RCC 7860 (cell line): ENCODE measurements at regions not wholly inside any gene's neighbourhood (a gene's known extent, or its start where the extent isn't known, plus 50 kb on each side); places are given as distances from the start of the nearest gene placed in this dataset.
"Not testable (repeated sequence)": the region's sequence is repeated elsewhere in the genome, so short reads cannot be mapped to it uniquely, and the experiment has no call there.

ENCODE experiments used
- DNase-seq: peaks from one replicate; pipeline ENCODE4 v3.0.0-alpha.2; 2015; ENCODE audit warnings: low spot score
- FAIRE-seq: peaks from 2 replicates; lab custom pipeline; 2012; peaks lifted over from hg19 to GRCh38; lab: Jason Lieb, UNC

- no peak for DNase-seq
- FAIRE-seq = no peak
These were observed 1144.8 kb downstream of the AACS start for GRCh38 chr12:126210026-126210425.

- DNase-seq (no peak), FAIRE-seq (no peak)
These were observed 1145.2 kb downstream of the AACS start for GRCh38 chr12:126210448-126210847.

- FAIRE-seq (no peak), DNase-seq (no peak)
These were observed 1147.6 kb downstream of the AACS start for GRCh38 chr12:126212824-126213223.

GRCh38 chr12:126218697-126219096 lies 1153.5 kb downstream of the AACS start:
- FAIRE-seq = no peak
- DNase-seq = no peak

GRCh38 chr12:126219139-126219538 lies 1153.9 kb downstream of the AACS start:
- DNase-seq = no peak
- no peak for FAIRE-seq

- DNase-seq (peak; percentile 6), FAIRE-seq (no peak)
These were observed 1154.5 kb downstream of the AACS start for GRCh38 chr12:126219654-126220279.

GRCh38 chr12:126224032-126224431 lies 1158.8 kb downstream of the AACS start:
- FAIRE-seq (no peak), DNase-seq (no peak)

- FAIRE-seq = no peak
- no peak for DNase-seq
These were observed 1163.7 kb downstream of the AACS start for GRCh38 chr12:126228936-126229335.

GRCh38 chr12:126232711-126233110 lies 1167.5 kb downstream of the AACS start:
- DNase-seq = no peak
- FAIRE-seq = no peak

GRCh38 chr12:126233625-126234024 lies 1168.4 kb downstream of the AACS start:
- DNase-seq (no peak), FAIRE-seq (no peak)

- FAIRE-seq (no peak), DNase-seq (no peak)
These were observed 1178.7 kb downstream of the AACS start for GRCh38 chr12:126243814-126244440.

GRCh38 chr12:126247936-126248335 lies 1182.7 kb downstream of the AACS start:
- DNase-seq (peak; percentile 63), FAIRE-seq (peak; percentile 83)

GRCh38 chr12:126248871-126249403 lies 1183.7 kb downstream of the AACS start:
- FAIRE-seq = no peak
- DNase-seq = peak; percentile 10

GRCh38 chr12:126258190-126258589 lies 1193.0 kb downstream of the AACS start:
- DNase-seq = no peak
- FAIRE-seq = no peak

- FAIRE-seq (no peak), DNase-seq (no peak)
These were observed 1197.6 kb downstream of the AACS start for GRCh38 chr12:126262829-126263228.

- DNase-seq (no peak), FAIRE-seq (no peak)
These were observed 1203.0 kb downstream of the AACS start for GRCh38 chr12:126268222-126268621.

GRCh38 chr12:126271159-126271558 lies 1205.9 kb downstream of the AACS start:
- FAIRE-seq = no peak
- no peak for DNase-seq

GRCh38 chr12:126282691-126283090 lies 1217.5 kb downstream of the AACS start:
- DNase-seq (no peak), FAIRE-seq (no peak)

- FAIRE-seq (no peak), DNase-seq (no peak)
These were observed 1221.0 kb downstream of the AACS start for GRCh38 chr12:126286203-126286602.

GRCh38 chr12:126290456-126290855 lies 1225.2 kb downstream of the AACS start:
- DNase-seq (no peak), FAIRE-seq (no peak)

- not testable (repeated sequence) for FAIRE-seq, DNase-seq
These were observed 1226.8 kb downstream of the AACS start for GRCh38 chr12:126291987-126292386.

- DNase-seq = no peak
- no peak for FAIRE-seq
These were observed 1230.4 kb downstream of the AACS start for GRCh38 chr12:126295652-126296051.
